Right lobe of liver (tissue), 6 donors: ENCODE measurements at regions not wholly inside any gene's neighbourhood (a gene's known extent, or its start where the extent isn't known, plus 50 kb on each side); places are given as distances from the start of the nearest gene placed in this dataset.

Experiments used
- ATAC-seq, 4 donors: fragments of 200-7000 bp; cut with Tn5 transposase; one replicate each; pipeline ENCODE4 v1.9.1; 2020; ENCODE audit warnings: mild to moderate bottlenecking in 4 of 4, moderate library complexity in 4 of 4
- DNase-seq, 3 donors: peaks; one replicate each; pipeline ENCODE4 v3.0.0-alpha.2; 2020
- H3K27ac ChIP-seq, 3 donors: fragments of 200-600 bp; one replicate each; pipeline ENCODE4 v1.8.0; 2022
- H3K27me3 ChIP-seq, 2 donors: fragments of 200-600 bp; one replicate each; pipeline ENCODE4 v1.8.0; 2022
- H3K36me3 ChIP-seq, 4 donors: fragments of 200-600 bp; sonication (generic) in 1 of 4; one replicate each; pipeline versions ENCODE4 v1.5.1 to v1.8.0; 2017 to 2022; ENCODE audit warnings: control low read depth in 1 of 4
- H3K4me1 ChIP-seq, 4 donors: fragments of 200-600 bp; sonication (generic) in 1 of 4; one replicate each; pipeline versions ENCODE4 v1.5.1 to v1.8.0; 2017 to 2022; ENCODE audit warnings: control low read depth in 1 of 4
- H3K4me3 ChIP-seq, 3 donors: fragments of 200-600 bp; one replicate each; pipeline ENCODE4 v1.8.0; 2022
- H3K9me3 ChIP-seq, 4 donors: fragments of 200-600 bp; sonication (generic) in 1 of 4; one replicate each; pipeline versions ENCODE4 v1.5.1 to v1.8.0; 2017 to 2022; ENCODE audit warnings: control low read depth in 1 of 4
- CTCF ChIP-seq, 4 donors: fragments of 200-600 bp in 3 of 4; fragments of 450-650 bp in 1 of 4; IDR thresholded peaks; one replicate each; pipeline versions ENCODE4 v1.5.1 to v1.8.0; 2016 to 2022; ENCODE audit warnings: antibody characterized with exemption in 4 of 4, mild to moderate bottlenecking in 2 of 4
- POLR2A ChIP-seq: fragments of 450-650 bp; IDR thresholded peaks from one replicate; pipeline ENCODE4 v1.6.1; 2017; ENCODE audit warnings: antibody characterized with exemption, mild to moderate bottlenecking
- WGBS: methylation state at CpG from one replicate; pipeline ENCODE4 v1.1.6; 2018; ENCODE audit warnings: low coverage, low lambda C conversion rate; ENCODE audit not compliant: insufficient coverage; ENCODE audit errors: missing lambda C conversion rate; 5-methylcytosine and 5-hydroxymethylcytosine counted together
- intact Hi-C, 2 donors: fragments of 100-400 bp; cut with DNase I; formaldehyde crosslinking; loops; one replicate each; pipeline versions ENCODE4 v1.11.2 to v1.14.1; 2022
- donor health status: DM: no; HTN: yes; CAD: no.
- donor health status: DM: no; HTN: no; CAD: no.
- donor health status: DM: no; HTN: no; CAD: no.
- donor health status: DM: no; HTN: yes; CAD: no.
- donor health status: DM: no; HTN: yes; CAD: no.

GRCh38 chr4:181524499-181524898 is 718.7 kb upstream of the TENM3 start:
- Histone ChIP-seq H3K4me3 (no peak overlapping the region), H3K27ac (no peak overlapping the region), H3K36me3 (no peaks in the 10 kb centered on the region), H3K27me3 (peaks cover 0 to 6% of the 10 kb centered on the region in 2 donors), H3K9me3 (no peaks in the 10 kb centered on the region), H3K4me1 (no peaks in the 10 kb centered on the region)
- DNase-seq (no peak), ATAC-seq (no peak)
- intact Hi-C loops, result loop anchor here in 1 of 2 donors (10.0 kb wide), 1 partner anchor 380 kb away; no protein-coding TSS in a partner anchor
- WGBS, result 59% methylated on average over 5 of the region's 5 CpGs
- TF ChIP-seq CTCF (IDR thresholded peaks at IDR 0.05) (no peak), POLR2A (no peak)

GRCh38 chr4:181525634-181526033 is 717.6 kb upstream of the TENM3 start:
- no peak overlapping the region for H3K27ac ChIP-seq
- WGBS, result 20% methylated on average over 3 of the region's 3 CpGs
- intact Hi-C loops, result loop anchor here in 1 of 2 donors (10.0 kb wide), 1 partner anchor 381 kb away; no protein-coding TSS in a partner anchor

GRCh38 chr4:181528570-181529184 is 714.5 kb upstream of the TENM3 start:
- TF ChIP-seq CTCF (IDR thresholded peaks at IDR 0.05), result peak; percentile 63 to 86 (median 76)
- no peak for TF ChIP-seq POLR2A
- Histone ChIP-seq H3K9me3 (no peaks in the 10 kb centered on the region), H3K27me3 (peaks cover 0 to 6% of the 10 kb centered on the region in 2 donors), H3K4me3 (no peak overlapping the region), H3K4me1 (no peaks in the 10 kb centered on the region), H3K27ac (no peak overlapping the region), H3K36me3 (no peaks in the 10 kb centered on the region)
- WGBS, result 0% methylated on average over 4 of the region's 4 CpGs
- DNase-seq (peak; percentile 69 to 77 (median 75)), ATAC-seq (peak; percentile 90 to 97 (median 96))
- intact Hi-C loops, result loop anchor here in 1 of 2 donors (10.0 kb wide), 1 partner anchor 384 kb away; no protein-coding TSS in a partner anchor

More at GRCh38 chr4:181525634-181526033, 717.6 kb upstream of the TENM3 start:
- TF ChIP-seq POLR2A (no peak), CTCF (IDR thresholded peaks at IDR 0.05) (no peak)
- no peak overlapping the region for H3K4me3 ChIP-seq
- no peaks in the 10 kb centered on the region for H3K4me1 ChIP-seq
- ATAC-seq (no peak), DNase-seq (no peak)
- H3K36me3 ChIP-seq, result no peaks in the 10 kb centered on the region
- peaks cover 0 to 6% of the 10 kb centered on the region in 2 donors for H3K27me3 ChIP-seq
- no peaks in the 10 kb centered on the region for H3K9me3 ChIP-seq

- DNase-seq (no peak), ATAC-seq (no peak)
- no peak for TF ChIP-seq CTCF (IDR thresholded peaks at IDR 0.05)
- TF ChIP-seq POLR2A, result no peak
- no peaks in the 10 kb centered on the region for H3K4me1 ChIP-seq
- H3K27ac ChIP-seq, result no peak overlapping the region
- H3K27me3 ChIP-seq, result peaks cover 0 to 6% of the 10 kb centered on the region in 2 donors
- WGBS, result 23% methylated on average over 4 of the region's 4 CpGs
- no peaks in the 10 kb centered on the region for H3K9me3 ChIP-seq
- H3K36me3 ChIP-seq, result no peaks in the 10 kb centered on the region
- intact Hi-C loops, result loop anchor here in 1 of 2 donors (10.0 kb wide), 1 partner anchor 385 kb away; no protein-coding TSS in a partner anchor
- no peak overlapping the region for H3K4me3 ChIP-seq
Measured at GRCh38 chr4:181529537-181529936, 713.7 kb upstream of the TENM3 start.
